SH-SY5Y (cell line): ENCODE measurements at regions not wholly inside any gene's neighbourhood (a gene's known extent, or its start where the extent isn't known, plus 50 kb on each side); places are given as distances from the start of the nearest gene placed in this dataset.

Experiments used
- GATA2 ChIP-seq: IDR thresholded peaks from 2 replicates; pipeline ENCODE4 v1.6.1; 2011; ENCODE audit warnings: mild to moderate bottlenecking, low read depth, low read length
- GATA3 ChIP-seq: IDR thresholded peaks from 2 replicates; pipeline ENCODE4 v1.6.1; 2011; ENCODE audit warnings: low read depth, mild to moderate bottlenecking, low read length, moderate library complexity

- TF ChIP-seq GATA3: no peak
- no peak for TF ChIP-seq GATA2
Observed at GRCh38 chr21:16418226-16418625, 688.4 kb downstream of the USP25 start.
